ENCODE measurements at regions not wholly inside any gene's neighbourhood (a gene's known extent, or its start where the extent isn't known, plus 50 kb on each side); places are given as distances from the start of the nearest gene placed in this dataset.
A peak's percentile ranks its signal among the peaks of the same experiment; 100 is the strongest.

DNA sequence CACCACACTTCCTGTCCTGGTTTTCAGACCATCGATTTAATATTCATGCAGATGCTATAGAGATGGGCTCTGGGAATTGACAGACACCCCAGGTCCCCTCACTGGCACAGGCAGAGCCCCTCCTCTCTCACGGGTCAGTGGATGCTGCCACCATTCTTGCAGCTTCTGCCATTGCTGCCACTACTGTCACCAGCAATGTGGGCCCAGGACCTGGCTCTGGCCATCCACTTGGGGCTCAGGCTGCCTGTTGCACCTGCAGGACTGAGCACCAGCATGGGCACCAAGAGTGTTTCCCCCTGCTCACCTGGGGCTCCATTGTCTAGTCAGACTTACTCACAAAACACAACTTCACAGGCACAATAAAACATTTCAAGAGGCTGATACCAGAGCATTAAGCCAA, 479.0 kb upstream of the ZNF608 start:
- POLR2A ChIA-PET, result no interaction called here
- no peak for DNase-seq (ENCODE audit: extremely low spot score)
- TF ChIP-seq, protein P1, sequence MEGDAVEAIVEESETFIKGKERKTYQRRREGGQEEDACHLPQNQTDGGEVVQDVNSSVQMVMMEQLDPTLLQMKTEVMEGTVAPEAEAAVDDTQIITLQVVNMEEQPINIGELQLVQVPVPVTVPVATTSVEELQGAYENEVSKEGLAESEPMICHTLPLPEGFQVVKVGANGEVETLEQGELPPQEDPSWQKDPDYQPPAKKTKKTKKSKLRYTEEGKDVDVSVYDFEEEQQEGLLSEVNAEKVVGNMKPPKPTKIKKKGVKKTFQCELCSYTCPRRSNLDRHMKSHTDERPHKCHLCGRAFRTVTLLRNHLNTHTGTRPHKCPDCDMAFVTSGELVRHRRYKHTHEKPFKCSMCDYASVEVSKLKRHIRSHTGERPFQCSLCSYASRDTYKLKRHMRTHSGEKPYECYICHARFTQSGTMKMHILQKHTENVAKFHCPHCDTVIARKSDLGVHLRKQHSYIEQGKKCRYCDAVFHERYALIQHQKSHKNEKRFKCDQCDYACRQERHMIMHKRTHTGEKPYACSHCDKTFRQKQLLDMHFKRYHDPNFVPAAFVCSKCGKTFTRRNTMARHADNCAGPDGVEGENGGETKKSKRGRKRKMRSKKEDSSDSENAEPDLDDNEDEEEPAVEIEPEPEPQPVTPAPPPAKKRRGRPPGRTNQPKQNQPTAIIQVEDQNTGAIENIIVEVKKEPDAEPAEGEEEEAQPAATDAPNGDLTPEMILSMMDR (IDR thresholded peaks at IDR 0.05; ENCODE audit: control extremely low read depth, extremely low read depth, low read depth, missing control alignments), result no peak
- CTCF ChIA-PET, result no interaction called here

DNA sequence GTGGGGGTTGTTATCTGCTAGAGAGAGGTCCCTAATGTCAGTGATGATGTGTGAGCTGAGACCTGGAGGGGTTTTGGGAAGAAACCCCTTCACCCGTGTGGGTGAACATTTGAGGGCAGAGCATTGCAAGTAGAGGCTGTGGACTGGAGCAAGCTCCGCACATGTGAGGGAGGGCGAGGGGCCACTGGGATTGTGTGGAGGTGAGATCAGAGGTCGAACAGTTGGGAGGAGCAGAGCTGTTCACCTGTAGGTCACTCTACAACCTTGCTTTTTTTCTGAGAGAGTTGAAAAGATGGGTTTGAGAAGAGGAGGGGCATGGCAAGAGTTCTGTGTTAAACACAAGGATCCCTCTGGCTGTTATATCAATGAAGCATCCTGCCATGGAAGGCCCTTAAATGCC, 480.4 kb upstream of the ZNF608 start:
- ChIA-PET POLR2A (no interaction called here), CTCF (interaction anchor here (0.9 to 1.1 kb wide), 2 partner anchors 12 to 52 kb away, joined by 4 to 5 read pairs; no protein-coding TSS in a partner anchor)
- DNase-seq (ENCODE audit: extremely low spot score), result no peak
- TF ChIP-seq, protein P1 (IDR thresholded peaks at IDR 0.05; ENCODE audit: control extremely low read depth, extremely low read depth, low read depth, missing control alignments), result no peak

DNA sequence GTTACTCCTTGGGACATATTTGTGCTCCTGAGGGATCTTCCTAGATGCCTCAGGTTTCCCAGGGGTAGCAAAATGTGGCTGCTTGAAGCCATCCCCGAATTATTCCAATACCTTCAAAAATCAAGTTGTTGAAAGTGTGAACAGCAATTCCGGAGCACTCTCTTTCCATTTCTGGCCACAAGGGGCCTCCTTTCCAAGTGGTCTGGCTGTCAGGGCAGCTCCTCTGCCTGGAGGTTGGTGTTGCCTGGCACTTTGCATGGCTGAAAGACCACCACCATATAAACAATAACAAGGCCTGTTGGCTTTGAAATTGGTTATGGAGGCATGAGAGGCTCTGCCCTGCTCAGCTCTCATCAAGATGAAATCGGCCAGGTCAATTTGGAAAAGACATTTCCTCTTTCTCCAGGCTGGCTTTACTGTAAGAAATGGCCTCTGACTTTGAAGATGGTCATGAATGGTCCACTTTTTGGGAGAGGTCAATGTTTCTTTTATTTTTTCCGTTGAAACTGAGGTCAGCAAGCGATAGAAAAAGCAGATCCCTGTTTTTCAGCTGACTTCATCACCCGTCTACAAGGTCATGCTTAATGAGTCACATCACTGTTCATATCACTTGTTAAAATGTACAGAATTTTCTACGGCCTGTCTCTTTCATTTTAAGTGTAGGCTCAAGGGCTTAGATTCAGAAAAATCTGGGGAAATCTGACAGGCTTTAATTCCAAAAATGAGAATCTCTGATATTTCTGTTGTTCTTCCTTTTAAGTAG, 481.1 kb upstream of the ZNF608 start:
- POLR2A ChIA-PET, result no interaction called here
- no peak for DNase-seq (ENCODE audit: extremely low spot score)
- CTCF ChIA-PET, result interaction anchor here (0.9 to 1.5 kb wide), 2 partner anchors 11 to 26 kb away, joined by 3 to 4 read pairs; no protein-coding TSS in a partner anchor
- TF ChIP-seq, protein P1 (IDR thresholded peaks at IDR 0.05; ENCODE audit: control extremely low read depth, extremely low read depth, low read depth, missing control alignments), result peak; percentile 14

DNA sequence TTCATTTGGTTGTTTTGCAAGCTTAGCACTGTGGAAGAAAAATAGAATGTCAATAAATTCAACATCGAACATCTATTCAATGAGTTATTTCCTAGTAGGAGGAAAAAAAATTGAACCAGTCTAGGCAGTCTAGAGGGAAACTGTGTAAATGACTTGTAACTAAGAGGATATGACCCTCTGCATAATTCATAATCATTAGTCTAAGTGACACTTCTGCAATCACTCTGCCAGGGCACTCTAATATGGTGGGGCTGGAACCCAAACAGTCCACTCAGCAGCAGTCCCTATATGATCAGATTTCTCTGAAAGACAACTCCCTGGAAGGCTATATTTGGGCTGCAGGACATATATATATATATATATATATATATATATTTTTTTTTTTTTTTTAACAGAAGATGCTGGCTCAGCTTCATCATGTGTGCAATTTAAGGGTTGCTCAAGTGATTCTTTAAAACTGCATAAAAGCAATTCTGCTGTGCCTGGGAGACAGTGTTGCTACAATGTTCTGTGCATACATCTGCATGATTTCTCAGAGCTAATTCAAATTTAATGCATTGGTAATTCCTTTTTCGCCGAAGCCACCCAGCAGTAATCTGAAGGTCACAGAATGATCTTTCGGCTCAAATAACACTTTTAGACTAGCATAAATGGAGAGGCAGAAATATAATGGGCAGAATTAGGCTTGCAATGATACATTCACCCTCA, 482.1 kb upstream of the ZNF608 start:
- TF ChIP-seq, protein P1 (IDR thresholded peaks at IDR 0.05; ENCODE audit: control extremely low read depth, extremely low read depth, low read depth, missing control alignments), result no peak
- no peak for DNase-seq (ENCODE audit: extremely low spot score)
- ChIA-PET POLR2A (no interaction called here), CTCF (interaction anchor here (1.5 kb wide), 1 partner anchor 25 kb away, joined by 3 read pairs; no protein-coding TSS in a partner anchor)

DNA sequence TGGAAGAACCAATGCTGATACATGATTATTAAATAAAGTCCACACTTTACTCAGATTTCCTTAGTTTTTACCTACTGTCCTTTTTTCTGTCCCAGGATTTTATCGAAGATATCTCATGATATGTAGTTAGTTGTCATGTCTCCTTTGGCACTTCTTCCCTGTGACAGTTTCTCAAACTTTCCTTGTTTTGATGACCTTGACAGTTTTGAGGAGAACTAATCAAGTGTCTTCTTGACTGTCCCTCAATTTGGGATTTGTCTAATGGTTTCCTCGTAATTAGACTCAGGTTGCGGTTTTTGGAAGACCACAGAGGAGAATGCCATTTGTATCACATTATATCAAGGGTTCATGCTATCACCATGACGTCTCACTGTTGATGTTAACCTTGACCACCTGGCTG, 483.1 kb upstream of the ZNF608 start:
- DNase-seq (ENCODE audit: extremely low spot score), result no peak
- ChIA-PET POLR2A (no interaction called here), CTCF (no interaction called here)
- TF ChIP-seq, protein P1 (IDR thresholded peaks at IDR 0.05; ENCODE audit: control extremely low read depth, extremely low read depth, low read depth, missing control alignments), result no peak

DNA sequence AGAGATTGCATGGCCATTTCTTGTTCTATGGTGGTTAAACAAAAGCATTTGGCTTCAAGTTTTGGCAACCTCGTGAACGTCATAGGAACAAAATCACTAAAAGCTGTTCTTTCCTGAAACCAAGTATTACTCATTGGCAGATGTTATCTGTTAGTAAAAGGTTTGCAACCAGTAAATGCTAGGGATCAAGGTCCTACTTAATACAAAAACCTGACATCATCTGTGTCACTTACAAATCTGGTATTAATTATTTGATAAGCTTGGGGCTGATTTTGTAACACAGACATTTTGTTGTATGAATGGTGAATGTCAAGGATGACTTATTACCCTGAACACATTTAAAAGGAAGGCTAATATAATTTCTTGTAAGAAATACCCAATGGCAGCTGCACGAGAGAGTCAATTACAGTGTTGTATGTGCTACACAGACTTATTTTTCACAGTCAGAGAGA, 486.4 kb upstream of the ZNF608 start:
- ChIA-PET POLR2A (no interaction called here), CTCF (interaction anchor here (1.0 kb wide), 1 partner anchor 9 kb away, joined by 5 read pairs; no protein-coding TSS in a partner anchor)
- TF ChIP-seq, protein P1 (IDR thresholded peaks at IDR 0.05; ENCODE audit: control extremely low read depth, extremely low read depth, low read depth, missing control alignments), result no peak
- DNase-seq (ENCODE audit: extremely low spot score), result no peak

Measured in GM10248 (cell line).